ENCODE measurements at regions not wholly inside any gene's neighbourhood (a gene's known extent, or its start where the extent isn't known, plus 50 kb on each side); places are given as distances from the start of the nearest gene placed in this dataset.

DNA sequence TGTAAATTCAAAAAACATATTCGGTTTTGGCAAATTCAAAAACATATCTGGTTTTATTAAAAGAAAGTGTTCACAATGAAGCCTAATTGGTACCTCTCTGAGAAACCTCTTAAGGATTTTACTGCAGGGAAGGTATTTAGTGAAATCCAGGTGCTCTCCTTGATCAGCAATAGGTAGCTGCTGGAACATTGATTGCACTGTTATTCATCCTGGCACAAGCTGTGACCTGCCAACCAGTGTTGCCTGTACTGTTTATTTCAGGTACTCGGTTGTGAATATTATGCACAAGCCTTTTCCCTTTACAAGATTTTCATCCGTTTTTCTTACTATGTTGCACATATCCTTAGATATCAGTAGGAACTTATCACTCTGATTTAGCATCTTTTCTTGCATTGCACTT lies 155.8 kb upstream of the ZEB2 start:
- no peaks in the 10 kb centered on the region for H3K9me3 ChIP-seq (ENCODE audit: control extremely low read depth in 1 of 5, control insufficient read depth in 4 of 5, insufficient read depth in 2 of 5, low read depth in 1 of 5, low read length in 4 of 5)
- no peaks in the 10 kb centered on the region for H3K36me3 ChIP-seq (ENCODE audit: control insufficient read depth in 4 of 4, insufficient read depth in 4 of 4, low read length in 3 of 4)
- H3K4me1 ChIP-seq (ENCODE audit: control extremely low read depth in 1 of 4, control insufficient read depth in 4 of 4, insufficient read depth in 4 of 4, low read length in 3 of 4) = peaks cover 0 to 11% (median 1%) of the 10 kb centered on the region in 4 experiments
- 96% methylated on average over 2 of the region's 3 CpGs for WGBS (ENCODE audit: insufficient coverage)
- CTCF ChIA-PET = no interaction called here
- H3K27ac ChIP-seq (ENCODE audit: insufficient read depth in 1 of 2, low read depth in 1 of 2, low read length in 2 of 2, poor library complexity in 1 of 2, severe bottlenecking in 2 of 2) = no peak overlapping the region
- H3K4me3 ChIP-seq (ENCODE audit: control insufficient read depth in 1 of 7, extremely low read depth in 1 of 7, insufficient read depth in 4 of 7, low read depth in 2 of 7, low read length in 6 of 7) = no peak overlapping the region
- DNase-seq = no peak
- no peaks in the 10 kb centered on the region for H3K27me3 ChIP-seq (replicated peaks in 2 of 5; ENCODE audit: control insufficient read depth in 4 of 5, insufficient read depth in 5 of 5, low read length in 4 of 5)
- POLR2A ChIA-PET = no interaction called here

DNA sequence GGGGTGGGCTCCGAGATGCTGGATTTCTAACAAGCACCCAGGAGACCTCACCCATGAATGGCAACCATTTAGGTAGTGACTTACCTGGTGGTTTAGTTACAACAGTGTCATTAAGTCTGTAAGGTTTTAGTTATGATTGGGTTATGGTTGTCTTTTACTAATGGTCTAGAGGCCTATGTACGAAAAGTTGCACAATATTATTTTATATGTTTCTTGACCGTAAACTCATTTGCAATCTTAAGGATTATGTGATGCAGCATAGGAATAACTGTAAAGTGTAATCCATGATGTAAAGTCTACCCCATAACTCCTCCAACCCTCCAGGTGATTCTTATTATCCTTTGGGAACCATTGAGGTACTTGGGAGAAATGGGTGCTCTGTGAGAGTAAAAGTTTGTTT lies 155.4 kb upstream of the ZEB2 start:
- Histone ChIP-seq H3K27me3 (replicated peaks in 2 of 5; ENCODE audit: control insufficient read depth in 4 of 5, insufficient read depth in 5 of 5, low read length in 4 of 5) (no peaks in the 10 kb centered on the region), H3K36me3 (ENCODE audit: control insufficient read depth in 4 of 4, insufficient read depth in 4 of 4, low read length in 3 of 4) (no peaks in the 10 kb centered on the region), H3K9me3 (ENCODE audit: control extremely low read depth in 1 of 5, control insufficient read depth in 4 of 5, insufficient read depth in 2 of 5, low read depth in 1 of 5, low read length in 4 of 5) (no peaks in the 10 kb centered on the region), H3K4me3 (ENCODE audit: control insufficient read depth in 1 of 7, extremely low read depth in 1 of 7, insufficient read depth in 4 of 7, low read depth in 2 of 7, low read length in 6 of 7) (no peak overlapping the region), H3K4me1 (ENCODE audit: control extremely low read depth in 1 of 4, control insufficient read depth in 4 of 4, insufficient read depth in 4 of 4, low read length in 3 of 4) (peaks cover 0 to 11% (median 1%) of the 10 kb centered on the region in 4 experiments), H3K27ac (ENCODE audit: insufficient read depth in 1 of 2, low read depth in 1 of 2, low read length in 2 of 2, poor library complexity in 1 of 2, severe bottlenecking in 2 of 2) (no peak overlapping the region)
- ChIA-PET CTCF (interaction anchor here (0.9 kb wide), 1 partner anchor 8 kb away, joined by 3 read pairs; no protein-coding TSS in a partner anchor), POLR2A (no interaction called here)
- no peak for DNase-seq
- 100% methylated on average over 1 of the region's 3 CpGs for WGBS (ENCODE audit: insufficient coverage)

DNA sequence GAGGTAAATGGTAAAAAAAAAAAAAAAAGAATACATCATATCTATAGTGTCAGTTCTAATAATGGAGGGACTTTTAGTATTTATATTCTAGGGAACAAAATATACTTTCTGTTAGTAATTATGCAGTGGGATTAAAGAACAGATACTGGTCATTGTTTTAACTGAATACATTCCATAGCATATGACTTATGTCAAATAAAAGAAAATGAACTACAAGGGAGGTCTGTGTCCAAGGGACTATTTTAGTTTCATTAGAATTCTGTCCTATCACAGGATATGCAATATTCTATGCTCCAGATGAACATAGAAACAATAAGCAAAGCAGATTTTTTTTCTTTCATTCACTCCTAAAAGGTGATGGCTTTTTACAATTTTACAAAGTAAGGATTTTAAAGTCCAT lies 154.2 kb upstream of the ZEB2 start:
- CTCF ChIA-PET = no interaction called here
- no peaks in the 10 kb centered on the region for H3K9me3 ChIP-seq (ENCODE audit: control extremely low read depth in 1 of 5, control insufficient read depth in 4 of 5, insufficient read depth in 2 of 5, low read depth in 1 of 5, low read length in 4 of 5)
- no peak overlapping the region for H3K27ac ChIP-seq (ENCODE audit: insufficient read depth in 1 of 2, low read depth in 1 of 2, low read length in 2 of 2, poor library complexity in 1 of 2, severe bottlenecking in 2 of 2)
- POLR2A ChIA-PET = no interaction called here
- no peaks in the 10 kb centered on the region for H3K36me3 ChIP-seq (ENCODE audit: control insufficient read depth in 4 of 4, insufficient read depth in 4 of 4, low read length in 3 of 4)
- H3K27me3 ChIP-seq (replicated peaks in 2 of 5; ENCODE audit: control insufficient read depth in 4 of 5, insufficient read depth in 5 of 5, low read length in 4 of 5) = no peaks in the 10 kb centered on the region
- peaks cover 0 to 11% (median 1%) of the 10 kb centered on the region in 4 experiments for H3K4me1 ChIP-seq (ENCODE audit: control extremely low read depth in 1 of 4, control insufficient read depth in 4 of 4, insufficient read depth in 4 of 4, low read length in 3 of 4)
- no peak overlapping the region for H3K4me3 ChIP-seq (ENCODE audit: control insufficient read depth in 1 of 7, extremely low read depth in 1 of 7, insufficient read depth in 4 of 7, low read depth in 2 of 7, low read length in 6 of 7)
- DNase-seq = no peak

GRCh38 chr2:144673456-144673855 lies 153.5 kb upstream of the ZEB2 start:
- ChIA-PET CTCF (no interaction called here), POLR2A (no interaction called here)
- Histone ChIP-seq H3K4me3 (ENCODE audit: control insufficient read depth in 1 of 7, extremely low read depth in 1 of 7, insufficient read depth in 4 of 7, low read depth in 2 of 7, low read length in 6 of 7) (no peak overlapping the region), H3K27me3 (replicated peaks in 2 of 5; ENCODE audit: control insufficient read depth in 4 of 5, insufficient read depth in 5 of 5, low read length in 4 of 5) (no peaks in the 10 kb centered on the region), H3K9me3 (ENCODE audit: control extremely low read depth in 1 of 5, control insufficient read depth in 4 of 5, insufficient read depth in 2 of 5, low read depth in 1 of 5, low read length in 4 of 5) (no peaks in the 10 kb centered on the region), H3K4me1 (ENCODE audit: control extremely low read depth in 1 of 4, control insufficient read depth in 4 of 4, insufficient read depth in 4 of 4, low read length in 3 of 4) (peaks cover 0 to 11% (median 1%) of the 10 kb centered on the region in 4 experiments), H3K27ac (ENCODE audit: insufficient read depth in 1 of 2, low read depth in 1 of 2, low read length in 2 of 2, poor library complexity in 1 of 2, severe bottlenecking in 2 of 2) (no peak overlapping the region), H3K36me3 (ENCODE audit: control insufficient read depth in 4 of 4, insufficient read depth in 4 of 4, low read length in 3 of 4) (no peaks in the 10 kb centered on the region)
- 100% methylated on average over 2 of the region's 3 CpGs for WGBS (ENCODE audit: insufficient coverage)
- DNase-seq = no peak

DNA sequence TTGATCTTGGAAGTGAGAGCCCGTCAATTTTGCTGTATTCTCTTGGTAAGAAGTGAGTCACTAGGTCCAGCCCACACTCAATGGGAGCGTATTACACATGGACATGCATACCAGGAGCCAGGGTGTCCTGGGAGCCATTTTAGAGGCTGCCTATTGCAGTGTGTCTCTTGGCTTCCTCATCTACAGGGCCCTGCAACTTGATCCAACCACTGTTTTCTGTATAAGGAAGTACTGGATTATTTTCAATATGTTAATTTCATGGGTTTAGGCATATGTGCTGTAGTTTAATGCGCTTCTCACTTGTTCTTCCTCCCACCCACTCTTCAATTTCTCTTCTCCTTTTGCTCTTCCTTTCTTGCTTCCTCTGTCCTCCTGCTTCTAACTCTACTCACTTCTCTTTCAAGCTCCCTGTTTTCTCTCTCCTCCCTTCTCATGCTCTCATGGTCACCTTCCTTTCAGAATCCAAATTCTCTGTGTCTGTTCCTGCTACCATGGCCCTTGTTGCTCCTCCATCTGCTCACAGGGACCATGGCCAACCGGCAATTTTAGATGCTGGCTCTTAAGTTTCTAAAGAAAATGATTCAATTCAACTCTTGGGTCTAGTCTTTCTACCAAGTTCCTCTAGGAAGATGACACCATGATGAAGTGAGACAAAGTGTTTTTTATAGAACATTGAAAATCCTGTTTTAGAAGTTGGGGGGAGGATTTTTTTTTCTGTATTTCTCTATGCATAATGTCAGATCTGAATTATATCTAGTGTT lies 152.0 kb upstream of the ZEB2 start:
- H3K4me3 ChIP-seq (ENCODE audit: control insufficient read depth in 1 of 7, extremely low read depth in 1 of 7, insufficient read depth in 4 of 7, low read depth in 2 of 7, low read length in 6 of 7) = no peak overlapping the region
- H3K9me3 ChIP-seq (ENCODE audit: control extremely low read depth in 1 of 5, control insufficient read depth in 4 of 5, insufficient read depth in 2 of 5, low read depth in 1 of 5, low read length in 4 of 5) = no peaks in the 10 kb centered on the region
- ChIA-PET POLR2A (no interaction called here), CTCF (interaction anchor here (2.0 kb wide), 1 partner anchor 9 kb away, joined by 4 read pairs; no protein-coding TSS in a partner anchor)
- DNase-seq = peak in 2 of 3 donors; percentile 17 to 31
- no peak overlapping the region for H3K27ac ChIP-seq (ENCODE audit: insufficient read depth in 1 of 2, low read depth in 1 of 2, low read length in 2 of 2, poor library complexity in 1 of 2, severe bottlenecking in 2 of 2)
- no peaks in the 10 kb centered on the region for H3K27me3 ChIP-seq (replicated peaks in 2 of 5; ENCODE audit: control insufficient read depth in 4 of 5, insufficient read depth in 5 of 5, low read length in 4 of 5)
- WGBS (ENCODE audit: insufficient coverage) = 83% methylated on average over 4 of the region's 4 CpGs
- H3K36me3 ChIP-seq (ENCODE audit: control insufficient read depth in 4 of 4, insufficient read depth in 4 of 4, low read length in 3 of 4) = no peaks in the 10 kb centered on the region
- H3K4me1 ChIP-seq (ENCODE audit: control extremely low read depth in 1 of 4, control insufficient read depth in 4 of 4, insufficient read depth in 4 of 4, low read length in 3 of 4) = peaks cover 0 to 11% (median 1%) of the 10 kb centered on the region in 4 experiments

DNA sequence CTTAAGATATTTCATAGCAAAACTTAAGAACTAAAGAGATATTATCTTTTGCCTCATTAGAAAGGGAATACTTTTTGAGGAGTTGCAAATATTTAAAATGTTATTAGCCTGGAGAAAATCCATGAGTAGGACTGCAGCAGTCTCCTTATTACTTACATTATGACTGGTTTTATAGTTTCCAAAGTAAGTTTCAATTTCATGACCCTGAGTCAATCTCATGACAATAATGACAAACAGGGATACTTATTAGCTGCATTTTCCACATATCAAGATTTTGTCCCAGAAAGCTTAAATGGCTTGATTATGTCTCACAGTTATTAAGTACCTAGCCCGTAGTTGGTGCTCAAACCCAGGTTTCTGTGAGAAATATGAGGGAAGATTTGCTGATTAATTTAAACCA lies 150.8 kb upstream of the ZEB2 start:
- no peak for DNase-seq
- H3K27me3 ChIP-seq (replicated peaks in 2 of 5; ENCODE audit: control insufficient read depth in 4 of 5, insufficient read depth in 5 of 5, low read length in 4 of 5) = no peaks in the 10 kb centered on the region
- ChIA-PET POLR2A (no interaction called here), CTCF (interaction anchor here (1.7 to 2.0 kb wide), 3 partner anchors 10 to 70 kb away, joined by 4 to 5 read pairs (median 5); no protein-coding TSS in a partner anchor)
- H3K4me1 ChIP-seq (ENCODE audit: control extremely low read depth in 1 of 4, control insufficient read depth in 4 of 4, insufficient read depth in 4 of 4, low read length in 3 of 4) = peaks cover 0 to 15% (median 3%) of the 10 kb centered on the region in 4 experiments
- no peaks in the 10 kb centered on the region for H3K9me3 ChIP-seq (ENCODE audit: control extremely low read depth in 1 of 5, control insufficient read depth in 4 of 5, insufficient read depth in 2 of 5, low read depth in 1 of 5, low read length in 4 of 5)
- H3K27ac ChIP-seq (ENCODE audit: insufficient read depth in 1 of 2, low read depth in 1 of 2, low read length in 2 of 2, poor library complexity in 1 of 2, severe bottlenecking in 2 of 2) = no peak overlapping the region
- WGBS (ENCODE audit: insufficient coverage) = no CpG with 5 or more reads among the region's 1 CpG
- H3K4me3 ChIP-seq (ENCODE audit: control insufficient read depth in 1 of 7, extremely low read depth in 1 of 7, insufficient read depth in 4 of 7, low read depth in 2 of 7, low read length in 6 of 7) = no peak overlapping the region
- H3K36me3 ChIP-seq (ENCODE audit: control insufficient read depth in 4 of 4, insufficient read depth in 4 of 4, low read length in 3 of 4) = no peaks in the 10 kb centered on the region

GRCh38 chr2:144670080-144670479 lies 150.2 kb upstream of the ZEB2 start:
- Histone ChIP-seq H3K4me3 (ENCODE audit: control insufficient read depth in 1 of 7, extremely low read depth in 1 of 7, insufficient read depth in 4 of 7, low read depth in 2 of 7, low read length in 6 of 7) (no peak overlapping the region), H3K27ac (ENCODE audit: insufficient read depth in 1 of 2, low read depth in 1 of 2, low read length in 2 of 2, poor library complexity in 1 of 2, severe bottlenecking in 2 of 2) (no peak overlapping the region), H3K36me3 (ENCODE audit: control insufficient read depth in 4 of 4, insufficient read depth in 4 of 4, low read length in 3 of 4) (no peaks in the 10 kb centered on the region), H3K4me1 (ENCODE audit: control extremely low read depth in 1 of 4, control insufficient read depth in 4 of 4, insufficient read depth in 4 of 4, low read length in 3 of 4) (peaks cover 0 to 15% (median 2%) of the 10 kb centered on the region in 4 experiments), H3K27me3 (replicated peaks in 2 of 5; ENCODE audit: control insufficient read depth in 4 of 5, insufficient read depth in 5 of 5, low read length in 4 of 5) (no peaks in the 10 kb centered on the region), H3K9me3 (ENCODE audit: control extremely low read depth in 1 of 5, control insufficient read depth in 4 of 5, insufficient read depth in 2 of 5, low read depth in 1 of 5, low read length in 4 of 5) (no peaks in the 10 kb centered on the region)
- no peak for DNase-seq
- CTCF ChIA-PET = interaction anchor here (1.7 to 2.0 kb wide), 3 partner anchors 9 to 69 kb away, joined by 4 to 5 read pairs (median 5); no protein-coding TSS in a partner anchor
- POLR2A ChIA-PET = no interaction called here
- WGBS (ENCODE audit: insufficient coverage) = 100% methylated on average over 2 of the region's 2 CpGs

All from common myeloid progenitor, CD34-positive (primary cell).